Body of pancreas (tissue), 4 donors: ENCODE measurements at regions not wholly inside any gene's neighbourhood (a gene's known extent, or its start where the extent isn't known, plus 50 kb on each side); places are given as distances from the start of the nearest gene placed in this dataset.

Experiments
- ATAC-seq: fragments of 150-250 bp; one replicate; pipeline ENCODE4 v1.9.1; 2016
- DNase-seq, 4 donors: peaks; one replicate each; pipeline ENCODE4 v3.0.0-alpha.2; 2019
- H3K27ac ChIP-seq, 4 donors: fragments of 200-600 bp; sonication (generic); 1 replicate in 3 of 4; 2 replicates in 1 of 4; pipeline versions ENCODE4 v1.5.1 to v1.6.1; 2016 to 2019; ENCODE audit warnings: mild to moderate bottlenecking in 1 of 4, mixed read lengths in 1 of 4, moderate library complexity in 1 of 4
- H3K27me3 ChIP-seq, 2 donors: fragments of 200-600 bp; sonication (generic); one replicate each; pipeline ENCODE4 v1.6.0; 2016; ENCODE audit warnings: mild to moderate bottlenecking in 1 of 2
- H3K36me3 ChIP-seq, 2 donors: fragments of 200-600 bp; sonication (generic); replicated peaks in 1 of 2; 2 replicates each; pipeline ENCODE4 v1.5.1; 2016; ENCODE audit warnings: low read depth in 2 of 2; ENCODE audit not compliant: insufficient read depth in 1 of 2
- H3K4me1 ChIP-seq: fragments of 200-600 bp; sonication (generic); one replicate; pipeline ENCODE4 v1.6.0; 2016
- H3K4me3 ChIP-seq, 2 donors: fragments of 200-600 bp; sonication (generic); 1 replicate in 1 of 2; 2 replicates in 1 of 2; pipeline ENCODE4 v1.5.1; 2016 to 2019
- H3K9me3 ChIP-seq, 3 donors: fragments of 200-600 bp; sonication (generic); 1 replicate in 2 of 3; 2 replicates in 1 of 3; pipeline ENCODE4 v1.5.1; 2016
- CTCF ChIP-seq, 7 experiments: fragments of 450-650 bp in 4 of 7; fragments of 200-600 bp in 3 of 7; sonication (generic) in 3 of 7; IDR thresholded peaks; one replicate each; pipeline ENCODE4 v1.5.1; 2016 to 2019; ENCODE audit warnings: antibody characterized with exemption in 7 of 7
- POLR2A ChIP-seq, 3 donors: fragments of 450-650 bp; IDR thresholded peaks; one replicate each; pipeline ENCODE4 v1.6.1; 2016; ENCODE audit warnings: antibody characterized with exemption in 3 of 3, mild to moderate bottlenecking in 2 of 3
- WGBS, 2 donors: methylation state at CpG; one replicate each; pipeline ENCODE4 v1.1.5; 2017; 5-methylcytosine and 5-hydroxymethylcytosine counted together
- intact Hi-C: fragments of 100-400 bp; cut with DNase I; formaldehyde crosslinking; loops from one replicate; pipeline ENCODE4 v1.15.1; 2023

DNA sequence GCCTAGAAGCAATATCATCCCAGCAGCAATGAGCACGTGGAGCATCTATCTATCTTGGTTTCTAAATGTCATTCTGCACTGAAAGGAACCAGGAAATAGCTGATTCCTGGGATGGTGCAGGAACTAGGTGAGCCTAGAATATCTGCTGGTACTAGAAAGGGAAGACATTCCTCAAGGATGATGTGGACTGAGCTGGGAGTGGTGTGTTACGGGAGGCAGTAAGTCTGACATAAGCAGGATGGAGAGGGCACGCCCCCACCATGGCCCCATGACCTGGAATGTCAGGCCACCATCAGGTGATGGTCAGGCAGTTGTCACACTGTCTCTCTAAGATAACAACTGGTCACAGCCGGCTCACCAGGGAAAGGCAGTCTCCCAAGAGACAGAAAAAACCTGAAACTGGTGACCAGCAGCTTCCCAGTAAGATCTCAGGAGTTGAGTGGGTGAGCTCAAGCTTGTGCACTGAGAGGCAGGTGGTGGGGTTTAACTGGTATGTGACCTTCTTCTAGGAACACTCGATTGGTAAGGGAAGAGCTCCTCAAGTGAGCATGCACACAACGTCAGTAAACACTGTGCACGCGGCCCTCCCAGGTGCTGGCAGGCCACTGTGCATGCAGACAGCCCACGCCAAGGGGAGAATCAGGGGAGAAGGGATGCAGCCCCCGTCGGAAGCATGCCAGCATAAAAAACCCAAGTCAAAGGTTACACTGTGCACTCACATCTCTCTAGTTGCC lies 148.7 kb downstream of the ADSS2 start:
- TF ChIP-seq CTCF (IDR thresholded peaks at IDR 0.05) = no peak
- TF ChIP-seq POLR2A (IDR thresholded peaks at IDR 0.05) = no peak

DNA sequence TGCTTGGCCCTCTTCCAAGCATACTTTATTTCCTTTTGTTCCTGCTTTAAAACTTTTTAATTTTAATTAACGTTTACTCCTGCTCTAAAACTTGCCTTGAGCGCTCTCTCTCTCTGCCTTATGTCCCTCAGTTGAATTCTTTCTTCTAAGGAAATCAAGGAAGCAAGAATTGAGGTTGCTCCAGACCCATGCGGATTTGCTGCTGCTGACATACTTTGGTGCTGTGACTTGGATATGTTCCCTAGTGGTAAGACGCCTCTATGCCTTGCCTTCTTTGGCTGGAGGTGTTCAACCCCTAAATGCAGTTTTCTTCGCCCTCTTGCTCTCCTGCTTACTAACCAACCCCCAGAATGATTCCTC lies 148.1 kb downstream of the ADSS2 start:
- ATAC-seq = no peak
- no peak for DNase-seq
- no peaks in the 10 kb centered on the region for H3K36me3 ChIP-seq
- no peak overlapping the region for H3K4me3 ChIP-seq
- intact Hi-C loops = no loop called here
- no peaks in the 10 kb centered on the region for H3K27me3 ChIP-seq
- H3K9me3 ChIP-seq = no peaks in the 10 kb centered on the region
- no peak for TF ChIP-seq POLR2A (IDR thresholded peaks at IDR 0.05)
- no peak for TF ChIP-seq CTCF (IDR thresholded peaks at IDR 0.05)
- 65 to 75% methylated on average over 5 of the region's 5 CpGs for WGBS, 2 donors
- H3K27ac ChIP-seq = peak overlapping the region in 1 of 4 donors; percentile 19
- H3K4me1 ChIP-seq = peaks cover 19% of the 10 kb centered on the region

More for the DNA sequence above, 148.7 kb downstream of the ADSS2 start:
- Histone ChIP-seq H3K27ac (peak overlapping the region in 1 of 4 donors; percentile 19), H3K9me3 (no peaks in the 10 kb centered on the region), H3K4me1 (peaks cover 19% of the 10 kb centered on the region), H3K4me3 (no peak overlapping the region), H3K27me3 (no peaks in the 10 kb centered on the region), H3K36me3 (no peaks in the 10 kb centered on the region)
- peak; percentile 50 for ATAC-seq
- WGBS, 2 donors = 64 to 65% methylated on average over 11 of the region's 11 CpGs
- no peak for DNase-seq
- intact Hi-C loops = no loop called here

DNA sequence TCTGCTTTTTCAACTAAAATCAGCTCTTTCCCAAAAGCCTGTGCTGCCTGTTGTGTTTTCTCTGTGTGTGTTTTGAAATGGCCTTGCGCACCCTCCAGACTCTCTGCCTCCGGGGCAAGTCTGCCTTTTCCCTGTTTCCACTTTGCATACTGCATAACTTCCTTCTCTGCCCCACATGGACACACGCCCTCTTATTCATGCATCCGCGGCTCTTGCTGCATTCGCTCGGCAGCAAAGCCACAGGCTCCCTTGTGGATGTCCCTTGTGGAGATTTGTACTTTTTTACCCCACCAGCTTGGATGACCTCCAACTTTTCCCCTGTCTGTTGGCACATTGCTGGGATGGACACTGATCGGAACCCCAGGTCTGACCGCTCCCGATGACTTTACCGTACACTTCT lies 147.6 kb downstream of the ADSS2 start:
- ATAC-seq (no peak), DNase-seq (peak in 1 of 4 donors; percentile 10)
- H3K36me3 ChIP-seq = no peaks in the 10 kb centered on the region
- intact Hi-C loops = no loop called here
- no peaks in the 10 kb centered on the region for H3K9me3 ChIP-seq
- no peak overlapping the region for H3K27ac ChIP-seq
- no peak overlapping the region for H3K4me3 ChIP-seq
- no peaks in the 10 kb centered on the region for H3K27me3 ChIP-seq
- no peak for TF ChIP-seq POLR2A (IDR thresholded peaks at IDR 0.05)
- no peak for TF ChIP-seq CTCF (IDR thresholded peaks at IDR 0.05)
- 81 to 91% methylated on average over 11 of the region's 11 CpGs for WGBS, 2 donors
- H3K4me1 ChIP-seq = peaks cover 18% of the 10 kb centered on the region

GRCh38 chr1:244304656-244305055 lies 147.1 kb downstream of the ADSS2 start:
- Histone ChIP-seq H3K4me3 (no peak overlapping the region), H3K27me3 (no peaks in the 10 kb centered on the region), H3K4me1 (peaks cover 13% of the 10 kb centered on the region), H3K9me3 (no peaks in the 10 kb centered on the region), H3K27ac (no peak overlapping the region), H3K36me3 (no peaks in the 10 kb centered on the region)
- no peak for TF ChIP-seq CTCF (IDR thresholded peaks at IDR 0.05)
- no peak for TF ChIP-seq POLR2A (IDR thresholded peaks at IDR 0.05)
- WGBS, 2 donors = 63 to 74% methylated on average over 3 of the region's 3 CpGs
- ATAC-seq = no peak
- no peak for DNase-seq
- intact Hi-C loops = no loop called here

GRCh38 chr1:244305776-244306341 lies 145.8 kb downstream of the ADSS2 start:
- Histone ChIP-seq H3K4me3 (no peak overlapping the region), H3K36me3 (no peaks in the 10 kb centered on the region), H3K9me3 (no peaks in the 10 kb centered on the region), H3K4me1 (peaks cover 2% of the 10 kb centered on the region), H3K27me3 (no peaks in the 10 kb centered on the region), H3K27ac (no peak overlapping the region)
- no peak for DNase-seq
- whole genome bisulfite sequencing, 2 donors = 59 to 80% methylated on average over 2 to 4 of the region's 4 CpGs
- intact Hi-C loops = no loop called here
- no peak for ATAC-seq
- TF ChIP-seq POLR2A (IDR thresholded peaks at IDR 0.05) (no peak), CTCF (IDR thresholded peaks at IDR 0.05) (no peak)
